WERI-Rb-1 (cell line): ENCODE measurements at regions not wholly inside any gene's neighbourhood (a gene's known extent, or its start where the extent isn't known, plus 50 kb on each side); places are given as distances from the start of the nearest gene placed in this dataset.

Experiments
- DNase-seq: peaks from one replicate; pipeline ENCODE4 v3.0.0-alpha.2; 2020
- H3K27ac ChIP-seq: fragments of 250-450 bp; sonication (Bioruptor Pico); 2 replicates; pipeline ENCODE4 v1.5.1; 2020; ENCODE audit warnings: mild to moderate bottlenecking, moderate library complexity
- H3K27me3 ChIP-seq: fragments of 250-450 bp; sonication (Bioruptor Pico); 2 replicates; pipeline ENCODE4 v1.5.1; 2021; ENCODE audit warnings: mild to moderate bottlenecking, low read depth, moderate library complexity; ENCODE audit not compliant: insufficient read depth, severe bottlenecking
- H3K36me3 ChIP-seq: fragments of 250-450 bp; sonication (Bioruptor Pico); 2 replicates; pipeline ENCODE4 v1.5.1; 2020; ENCODE audit warnings: mild to moderate bottlenecking, moderate library complexity
- H3K4me3 ChIP-seq: 2 replicates; pipeline ENCODE4 v1.5.1; 2011; ENCODE audit warnings: low read depth, mild to moderate bottlenecking, control low read depth, low read length
- H3K9me3 ChIP-seq: fragments of 250-450 bp; sonication (Bioruptor Pico); 2 replicates; pipeline ENCODE4 v1.5.1; 2021; ENCODE audit warnings: mild to moderate bottlenecking, moderate library complexity; ENCODE audit not compliant: severe bottlenecking
- CTCF ChIP-seq: IDR thresholded peaks from 2 replicates; pipeline ENCODE4 v1.5.1; 2011; ENCODE audit warnings: low read depth, mild to moderate bottlenecking, control low read depth, inconsistent platforms, low read length

GRCh38 chr10:44552726-44553125, 167.8 kb upstream of the CXCL12 start:
- no peak overlapping the region for H3K4me3 ChIP-seq
- H3K27me3 ChIP-seq: peaks cover 73% of the 10 kb centered on the region
- DNase-seq: no peak
- no peak for TF ChIP-seq CTCF
- no peaks in the 10 kb centered on the region for H3K36me3 ChIP-seq
- H3K9me3 ChIP-seq: no peaks in the 10 kb centered on the region
- H3K27ac ChIP-seq: no peak overlapping the region

GRCh38 chr10:44557596-44558191, 172.8 kb upstream of the CXCL12 start:
- H3K27ac ChIP-seq: no peak overlapping the region
- DNase-seq: no peak
- H3K36me3 ChIP-seq: no peaks in the 10 kb centered on the region
- H3K4me3 ChIP-seq: no peak overlapping the region
- H3K27me3 ChIP-seq: peaks cover 93% of the 10 kb centered on the region
- H3K9me3 ChIP-seq: no peaks in the 10 kb centered on the region
- no peak for TF ChIP-seq CTCF

GRCh38 chr10:44558521-44558920, 173.6 kb upstream of the CXCL12 start:
- Histone ChIP-seq H3K36me3 (no peaks in the 10 kb centered on the region), H3K27ac (no peak overlapping the region), H3K27me3 (peaks cover 90% of the 10 kb centered on the region), H3K4me3 (no peak overlapping the region), H3K9me3 (no peaks in the 10 kb centered on the region)
- TF ChIP-seq CTCF: no peak
- no peak for DNase-seq

GRCh38 chr10:44564361-44564760, 179.5 kb upstream of the CXCL12 start:
- Histone ChIP-seq H3K36me3 (no peaks in the 10 kb centered on the region), H3K9me3 (no peaks in the 10 kb centered on the region), H3K27me3 (peaks cover 71% of the 10 kb centered on the region), H3K4me3 (no peak overlapping the region), H3K27ac (no peak overlapping the region)
- no peak for DNase-seq
- no peak for TF ChIP-seq CTCF

GRCh38 chr10:44564790-44565189, 179.9 kb upstream of the CXCL12 start:
- no peak for TF ChIP-seq CTCF
- Histone ChIP-seq H3K27ac (no peak overlapping the region), H3K27me3 (peaks cover 72% of the 10 kb centered on the region), H3K36me3 (no peaks in the 10 kb centered on the region), H3K4me3 (no peak overlapping the region), H3K9me3 (no peaks in the 10 kb centered on the region)
- DNase-seq: no peak

- TF ChIP-seq CTCF: no peak
Measured at GRCh38 chr10:44566786-44567185, 181.9 kb upstream of the CXCL12 start.

More at GRCh38 chr10:44566786-44567185, 181.9 kb upstream of the CXCL12 start:
- H3K27ac ChIP-seq: no peak overlapping the region
- H3K9me3 ChIP-seq: no peaks in the 10 kb centered on the region
- H3K27me3 ChIP-seq: peaks cover 74% of the 10 kb centered on the region
- H3K36me3 ChIP-seq: no peaks in the 10 kb centered on the region
- no peak overlapping the region for H3K4me3 ChIP-seq
- DNase-seq: no peak
